CD4-positive, alpha-beta T cell treated with Interleukin-10 for 1 hour (primary cell): ENCODE measurements at regions not wholly inside any gene's neighbourhood (a gene's known extent, or its start where the extent isn't known, plus 50 kb on each side); places are given as distances from the start of the nearest gene placed in this dataset.

Experiments used
- DNase-seq: peaks from one replicate; pipeline ENCODE4 v3.0.0-alpha.2; 2020

DNA sequence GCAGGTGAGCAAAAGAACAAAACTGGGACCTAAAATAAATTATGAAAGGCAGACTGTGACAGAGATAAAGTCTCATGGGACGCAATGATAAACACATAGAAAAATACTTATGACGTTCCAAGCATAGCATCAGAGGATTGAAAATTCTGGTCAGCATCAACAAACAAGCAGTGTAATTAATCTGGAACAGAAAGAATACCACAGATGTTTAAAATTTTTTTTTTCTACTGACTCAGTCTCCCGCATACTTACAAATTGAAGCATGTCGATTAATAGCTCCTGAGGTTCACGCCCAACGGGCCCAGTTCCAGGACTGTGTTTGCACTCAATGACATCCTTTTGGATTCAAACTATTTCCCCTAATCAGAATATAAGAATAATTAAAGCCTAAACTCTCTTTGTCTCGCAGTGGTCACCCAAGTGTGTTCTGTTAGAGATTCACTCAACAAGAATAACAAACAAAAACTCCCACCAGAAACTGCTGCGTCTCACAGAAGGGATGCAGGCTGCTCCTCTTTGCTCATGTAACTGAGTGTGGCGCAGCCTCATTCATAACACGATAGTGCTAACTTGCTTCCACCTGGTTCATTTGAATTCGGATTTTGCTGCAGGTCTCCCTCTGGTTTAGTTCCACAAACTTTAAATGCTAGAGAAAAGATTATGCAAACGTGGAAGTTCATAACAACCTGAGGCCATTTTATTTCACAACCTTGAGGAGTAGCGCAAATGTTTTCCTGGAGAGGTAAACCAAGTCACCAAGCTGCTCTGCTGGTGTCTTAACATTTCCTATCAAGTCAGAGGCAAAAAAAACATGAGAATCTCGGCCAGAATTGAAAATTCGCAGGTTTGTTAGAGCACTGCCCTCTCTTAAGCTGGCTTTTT, 69.0 kb upstream of the CITED2 start:
- DNase-seq: no peak

DNA sequence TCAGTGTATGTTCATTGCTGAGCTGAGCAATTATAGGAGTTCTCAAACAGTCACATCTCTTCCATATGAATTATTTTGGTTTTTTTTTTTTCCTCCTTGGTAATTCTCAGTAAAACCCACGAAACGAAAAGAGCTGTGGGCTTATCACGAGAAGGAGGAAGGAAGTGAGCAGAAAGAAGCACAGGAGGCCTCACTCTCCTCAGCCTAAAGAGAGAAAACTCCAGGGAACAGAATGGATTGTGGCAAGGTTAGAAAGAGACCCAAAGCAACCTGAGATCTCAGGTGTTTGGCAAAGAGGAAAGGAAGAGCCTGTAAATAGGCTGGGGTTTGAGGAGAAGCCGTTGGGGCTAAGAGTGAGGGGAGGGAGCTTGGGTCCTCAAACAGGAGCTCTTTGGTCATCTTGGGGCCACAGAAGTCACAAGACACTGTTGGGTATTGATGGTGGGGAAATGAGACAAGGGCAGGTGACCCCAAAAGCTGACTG, 67.8 kb upstream of the CITED2 start:
- DNase-seq: no peak

DNA sequence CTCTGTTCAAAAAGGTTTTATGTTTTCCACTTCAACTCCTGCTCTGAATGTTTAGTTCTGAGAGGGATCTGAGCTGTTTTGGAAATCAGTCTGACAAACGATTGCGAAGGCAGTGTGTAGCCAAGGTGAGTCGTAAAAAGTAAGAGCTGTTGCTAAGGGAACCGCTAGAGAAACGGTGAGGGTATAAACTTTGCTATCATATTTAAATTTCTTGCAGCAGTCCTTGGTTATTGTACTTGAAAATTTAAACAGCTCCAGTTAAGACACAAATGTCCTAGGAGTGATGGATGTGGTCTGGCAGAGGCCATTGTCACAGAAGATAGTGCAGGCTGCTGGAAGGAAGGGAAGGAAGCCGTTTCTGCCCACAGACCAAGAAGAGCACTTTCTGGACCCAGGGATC, 64.9 kb upstream of the CITED2 start:
- no peak for DNase-seq

DNA sequence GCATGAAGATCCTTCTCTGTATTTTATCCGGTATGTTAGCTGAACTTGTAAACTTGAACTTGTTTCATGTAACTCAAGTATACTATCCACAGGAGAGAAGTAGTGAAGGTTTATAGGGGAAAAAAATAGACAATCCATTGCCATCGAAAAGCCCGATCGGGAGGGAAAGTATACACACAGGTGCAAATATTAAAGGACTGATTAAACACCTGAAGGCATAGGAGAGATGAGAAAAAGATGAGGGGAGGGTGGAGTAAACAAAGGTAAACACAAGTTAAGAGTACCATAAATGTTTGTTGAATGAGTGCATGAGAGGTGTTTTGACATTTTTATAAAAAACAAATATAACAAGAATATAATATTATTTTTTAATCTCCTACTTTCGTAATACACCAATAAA, 64.3 kb upstream of the CITED2 start:
- no peak for DNase-seq

DNA sequence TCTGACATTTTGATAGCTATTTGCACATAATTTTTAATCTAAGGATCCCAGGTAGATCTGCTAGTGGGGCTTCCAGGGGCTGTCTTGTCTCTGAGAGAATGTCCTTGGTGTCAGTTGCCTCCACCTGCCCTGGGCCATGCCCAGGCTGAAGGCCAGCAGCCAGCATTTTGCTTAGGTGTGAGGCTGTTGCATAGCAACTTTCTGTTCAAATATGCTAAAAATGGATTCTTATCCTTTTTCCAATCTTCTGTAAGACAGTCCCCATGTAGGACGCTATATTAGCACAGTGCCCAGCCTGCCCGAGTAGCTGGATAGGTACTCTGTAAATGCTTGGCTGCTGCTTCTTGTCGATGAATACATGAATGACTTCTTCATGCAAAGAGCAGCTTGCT, 62.5 kb upstream of the CITED2 start:
- DNase-seq: no peak

DNA sequence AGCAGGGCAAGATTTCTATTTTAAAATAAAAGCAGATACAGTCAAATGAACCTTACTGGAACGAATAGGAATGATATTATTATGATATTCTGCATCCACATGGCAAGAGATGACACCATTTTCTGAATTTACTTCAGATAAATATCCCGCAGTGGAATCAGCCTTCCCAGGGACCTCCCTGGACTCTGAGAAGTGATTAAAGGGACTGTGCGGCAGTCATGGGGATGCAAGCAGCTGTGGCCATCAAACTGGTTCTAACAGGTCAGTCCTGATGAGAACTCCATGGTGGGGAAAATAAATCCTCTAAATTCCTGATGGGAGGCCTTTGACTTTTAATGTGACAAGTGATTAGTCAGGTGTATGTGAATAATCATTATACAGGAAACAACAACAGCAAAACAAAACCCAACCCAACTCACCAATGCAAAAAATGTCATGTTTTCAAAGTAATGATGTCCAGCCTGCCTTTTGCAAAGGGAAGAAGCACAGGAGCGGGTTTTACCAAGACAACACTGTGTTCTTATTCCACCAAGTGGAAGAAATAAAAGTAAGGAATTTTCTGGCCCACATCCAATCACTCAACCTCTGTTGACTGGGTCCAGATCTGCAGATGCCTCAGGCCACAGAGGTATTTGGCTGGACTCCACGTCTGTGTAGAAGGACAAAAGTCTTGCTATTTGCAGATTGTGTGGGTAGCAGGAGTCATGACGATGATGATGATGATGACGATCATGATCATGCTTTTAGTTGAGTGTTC, 61.9 kb upstream of the CITED2 start:
- no peak for DNase-seq

DNA sequence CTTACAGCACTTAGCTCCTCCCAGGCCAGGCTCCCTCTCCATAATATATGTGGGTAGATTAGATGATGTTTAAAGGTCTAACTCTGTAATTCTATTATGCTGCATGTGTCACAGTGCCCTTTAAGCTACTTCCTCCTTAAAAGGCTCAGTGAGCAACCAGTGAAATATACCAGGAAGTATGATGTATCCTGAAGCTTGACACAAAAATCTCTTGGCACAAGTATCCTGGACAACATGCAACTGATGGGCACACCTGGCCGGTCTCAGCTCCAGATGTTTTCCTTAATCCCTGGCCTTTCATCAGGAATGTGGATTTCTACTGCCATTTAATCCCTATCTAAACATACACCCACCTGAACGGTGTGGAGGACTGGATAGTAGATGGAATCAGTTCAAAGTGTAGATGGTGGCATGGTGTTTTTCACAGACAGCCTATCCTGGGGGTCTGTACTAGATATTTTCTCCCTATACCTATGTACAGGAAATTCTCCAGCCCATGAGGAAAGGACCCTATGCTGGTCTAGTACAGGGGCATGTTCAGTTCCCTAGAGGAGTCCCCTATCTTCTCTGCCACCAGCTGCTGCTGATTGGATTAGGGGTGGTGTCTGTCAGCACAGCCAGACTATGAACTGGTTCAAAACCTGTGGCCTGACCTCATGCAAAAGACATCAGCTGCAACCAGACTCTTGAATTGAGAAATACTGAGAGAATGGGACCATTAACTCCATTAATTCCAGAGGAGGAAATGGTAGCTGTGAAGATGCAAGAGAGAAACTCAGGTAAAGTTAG, 59.4 kb upstream of the CITED2 start:
- no peak for DNase-seq

DNA sequence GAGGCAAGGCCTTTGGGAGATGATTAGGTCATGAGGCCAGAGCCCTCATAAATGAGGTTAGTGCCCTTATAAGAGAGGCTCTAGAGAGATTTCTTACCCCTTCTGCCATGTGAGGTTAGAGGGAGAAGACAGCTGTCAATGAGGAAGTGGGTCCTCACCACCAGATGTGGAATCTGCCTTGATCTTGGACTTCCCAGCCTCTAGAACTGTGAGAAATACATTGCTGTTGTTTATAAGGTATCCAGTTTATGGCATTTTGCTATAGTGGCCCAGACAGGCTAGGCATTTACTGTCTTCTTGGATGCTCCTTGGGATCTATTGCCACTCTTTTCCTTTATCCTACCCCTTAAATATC, 57.1 kb upstream of the CITED2 start:
- DNase-seq: no peak

DNA sequence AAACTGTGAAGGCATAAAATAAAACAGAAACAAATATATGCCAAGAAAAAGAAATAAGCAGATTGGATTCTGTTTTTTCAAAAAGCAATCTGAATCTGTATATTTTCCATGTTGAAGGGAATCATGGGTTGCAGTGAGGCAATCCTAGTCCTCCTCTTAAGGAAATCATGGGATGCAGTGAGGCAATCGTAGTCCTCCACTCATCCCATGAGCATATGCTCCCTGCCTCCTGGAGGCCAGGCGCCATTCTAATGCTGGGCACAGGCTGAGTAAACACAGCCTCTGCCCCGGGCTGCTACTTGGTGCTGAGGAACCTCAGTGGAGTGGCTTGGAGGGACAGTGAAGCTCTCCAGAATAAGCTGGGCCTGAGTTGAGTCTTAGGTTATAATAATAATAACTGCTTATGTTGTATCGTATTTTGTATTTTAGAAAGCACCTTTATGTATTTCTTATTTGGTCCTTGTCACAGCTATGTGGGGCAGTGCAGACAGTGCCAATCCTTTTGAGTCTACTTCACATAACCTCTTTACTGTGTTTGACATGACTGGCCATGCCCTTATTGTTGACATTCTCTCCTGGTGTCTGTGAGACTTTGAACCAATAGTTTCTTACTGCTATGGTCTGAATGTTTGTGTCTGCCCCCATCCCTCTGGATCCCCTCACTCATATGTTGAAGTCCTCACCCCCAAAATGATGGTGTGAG, 56.6 kb upstream of the CITED2 start:
- DNase-seq: no peak

DNA sequence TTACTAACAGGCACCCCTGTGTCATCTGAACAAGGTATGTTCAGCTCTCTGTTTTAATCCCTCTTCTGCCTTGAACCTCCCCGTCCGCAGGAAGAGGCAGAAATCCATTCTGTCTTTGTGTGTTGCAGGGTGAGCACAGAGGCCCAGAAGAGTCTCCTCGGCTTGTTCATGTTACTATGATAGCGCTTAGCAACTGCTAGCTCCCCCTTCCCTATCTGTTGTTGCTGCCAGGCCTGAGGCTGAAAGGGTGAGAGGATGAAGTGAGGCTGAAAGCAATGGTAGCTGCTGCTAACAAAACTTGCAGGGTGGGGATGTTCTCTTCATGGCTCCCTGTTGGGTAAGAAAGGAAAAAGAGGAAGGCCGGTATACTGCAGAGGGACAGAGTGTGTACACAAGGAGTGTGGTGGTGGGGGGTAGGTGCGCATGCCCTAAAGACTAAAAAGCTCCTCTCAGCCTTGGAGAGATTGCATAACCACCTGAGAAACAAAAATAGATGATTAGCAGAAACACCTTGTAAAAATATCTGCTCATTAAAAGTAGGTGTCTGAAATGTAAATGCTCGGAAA, 55.2 kb upstream of the CITED2 start:
- no peak for DNase-seq

DNA sequence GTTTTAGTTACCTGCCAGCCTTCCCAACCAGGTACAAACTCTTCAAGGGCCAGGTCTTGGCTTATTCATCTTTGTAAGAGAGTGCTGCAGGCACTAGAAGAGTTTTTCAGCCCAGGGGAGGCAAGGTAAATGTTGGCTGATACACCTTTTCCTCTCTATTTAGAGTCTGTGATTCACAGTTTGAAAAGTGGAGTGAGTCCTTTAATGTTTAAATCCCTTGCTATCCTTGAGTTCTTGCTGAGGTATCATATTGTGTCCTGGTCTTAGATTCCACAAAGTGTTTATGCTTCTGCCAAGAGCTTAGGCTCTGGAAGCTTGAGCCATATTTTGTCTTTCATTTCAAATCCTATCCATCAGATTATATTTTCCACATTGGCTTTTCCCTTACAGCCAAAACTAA, 52.8 kb upstream of the CITED2 start:
- no peak for DNase-seq

DNA sequence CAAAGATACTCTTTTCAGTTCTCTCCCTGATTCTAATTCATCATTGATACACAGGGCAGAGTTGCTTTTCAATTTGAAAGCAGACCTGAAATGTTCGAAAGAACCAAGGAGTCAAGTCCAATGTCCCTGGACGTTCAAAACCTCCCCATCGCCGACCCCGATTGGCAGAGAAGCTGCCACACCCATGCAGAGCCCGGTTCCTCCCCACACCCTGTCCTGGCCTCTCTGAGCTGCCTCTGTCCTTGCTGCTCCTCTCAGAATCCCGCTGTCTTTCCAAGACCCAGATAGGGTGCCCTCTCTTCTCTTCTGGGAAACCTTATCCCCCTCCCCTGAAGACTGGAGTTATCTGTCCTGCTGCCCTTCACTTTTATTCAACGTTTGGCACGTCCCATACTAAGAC, 52.3 kb upstream of the CITED2 start:
- DNase-seq: no peak

DNA sequence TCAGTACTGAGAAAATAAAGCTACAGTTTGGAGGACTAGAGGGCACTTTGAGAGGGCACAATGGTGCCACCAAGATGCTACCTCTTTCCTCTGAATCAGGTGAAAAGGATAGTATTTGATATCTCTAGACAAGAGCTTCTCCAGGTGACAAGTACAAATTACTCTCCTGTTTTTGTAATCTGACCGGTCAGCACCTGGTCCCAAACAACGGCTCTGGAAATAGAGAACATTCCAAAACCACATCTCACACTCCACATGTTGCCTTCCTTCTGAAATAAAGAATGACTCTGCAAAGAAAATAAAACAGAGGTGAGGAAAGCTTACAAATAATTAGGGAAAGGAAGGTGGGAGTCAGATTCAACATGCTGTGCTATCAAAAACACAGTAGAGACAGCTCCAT, 51.3 kb upstream of the CITED2 start:
- DNase-seq: no peak

DNA sequence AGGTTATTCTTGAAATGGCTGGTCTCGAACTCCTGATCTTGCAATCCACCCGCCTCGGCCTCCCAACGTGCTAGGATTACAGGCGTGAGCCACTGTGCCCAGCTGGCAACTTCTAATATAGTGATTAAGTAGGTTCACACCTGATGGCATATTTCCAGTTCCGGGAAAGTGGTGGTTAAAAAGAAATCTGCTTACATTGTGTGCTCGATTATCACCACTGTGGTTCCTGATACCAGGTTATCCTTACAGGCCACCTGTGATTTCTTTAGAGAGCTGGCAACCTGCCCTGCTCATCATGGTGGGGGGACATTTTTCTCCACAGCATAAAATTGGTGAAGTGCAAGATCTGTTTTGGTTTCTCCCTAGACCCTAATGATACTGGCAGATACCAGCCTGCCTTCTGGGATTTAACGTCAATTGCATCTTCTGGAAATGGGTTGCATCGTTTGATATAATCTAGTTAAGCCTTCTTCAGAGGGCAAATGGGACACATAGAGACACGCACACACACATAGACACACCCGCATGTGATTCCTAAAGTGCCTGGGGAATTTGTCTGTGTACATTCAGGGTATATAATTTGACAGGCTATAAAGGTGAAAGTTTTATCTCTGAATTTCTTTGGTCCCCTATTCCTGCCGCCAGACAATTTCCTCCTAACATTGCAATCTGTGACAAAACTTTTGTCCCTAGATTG, 49.7 kb upstream of the CITED2 start:
- no peak for DNase-seq
